BLaER1 treated with 17β-estradiol and CSF1 and Interleukin-3, amounts not matched to agents 10 nM and 100 nM (cell line): ENCODE measurements at regions not wholly inside any gene's neighbourhood (a gene's known extent, or its start where the extent isn't known, plus 50 kb on each side); places are given as distances from the start of the nearest gene placed in this dataset.

Experiments
- H3K27ac ChIP-seq, 11 experiments: shearing (Covaris generic); formaldehyde crosslinking; 2 replicates each; pipeline ENCODE4 v1.8.1; 2022
- H3K27me3 ChIP-seq, 11 experiments: shearing (Covaris generic); formaldehyde crosslinking; 2 replicates each; pipeline ENCODE4 v1.8.1; 2022
- H3K36me3 ChIP-seq, 11 experiments: shearing (Covaris generic); formaldehyde crosslinking; 2 replicates each; pipeline ENCODE4 v1.8.1; 2022
- H3K4me1 ChIP-seq, 10 experiments: shearing (Covaris generic); formaldehyde crosslinking; 2 replicates each; pipeline ENCODE4 v1.8.1; 2022
- H3K4me2 ChIP-seq, 11 experiments: shearing (Covaris generic); formaldehyde crosslinking; 2 replicates each; pipeline ENCODE4 v1.8.1; 2022
- H3K4me3 ChIP-seq, 10 experiments: shearing (Covaris generic); formaldehyde crosslinking; 2 replicates each; pipeline ENCODE4 v1.8.1; 2022
- H3K9ac ChIP-seq, 11 experiments: shearing (Covaris generic); formaldehyde crosslinking; 2 replicates each; pipeline ENCODE4 v1.8.1; 2022
- H3K9me3 ChIP-seq, 11 experiments: shearing (Covaris generic); formaldehyde crosslinking; replicated peaks in 1 of 11; 2 replicates each; pipeline ENCODE4 v1.8.1; 2022
- H4K20me1 ChIP-seq, 11 experiments: shearing (Covaris generic); formaldehyde crosslinking; 2 replicates each; pipeline ENCODE4 v1.8.1; 2022
- Cebpa-rat ChIP-seq, 11 experiments: shearing (Covaris generic); IDR thresholded peaks; 2 replicates each; pipeline ENCODE4 v1.8.1; 2022

- Histone ChIP-seq H3K4me1 (no peaks in the 10 kb centered on the region), H3K36me3 (no peaks in the 10 kb centered on the region), H3K27me3 (no peaks in the 10 kb centered on the region), H3K9ac (no peak overlapping the region), H3K4me2 (no peak overlapping the region), H4K20me1 (no peaks in the 10 kb centered on the region), H3K4me3 (no peak overlapping the region), H3K9me3 (peaks cover 9 to 23% (median 17%) of the 10 kb centered on the region in 11 experiments), H3K27ac (no peak overlapping the region)
- TF ChIP-seq Cebpa-rat (IDR thresholded peaks at IDR 0.05), result no peak
Measured at GRCh38 chr3:87920549-87920948, 138.3 kb downstream of the CGGBP1 start.

- Histone ChIP-seq H3K27me3 (no peaks in the 10 kb centered on the region), H4K20me1 (no peaks in the 10 kb centered on the region), H3K9me3 (no peaks in the 10 kb centered on the region), H3K4me2 (no peak overlapping the region), H3K27ac (no peak overlapping the region), H3K4me1 (no peaks in the 10 kb centered on the region), H3K36me3 (no peaks in the 10 kb centered on the region), H3K9ac (no peak overlapping the region), H3K4me3 (no peak overlapping the region)
- no peak for TF ChIP-seq Cebpa-rat (IDR thresholded peaks at IDR 0.05)
Measured at GRCh38 chr3:87901141-87901540, 157.7 kb downstream of the CGGBP1 start.

GRCh38 chr3:87900061-87900460 is 158.7 kb downstream of the CGGBP1 start:
- no peaks in the 10 kb centered on the region for H3K27me3 ChIP-seq
- TF ChIP-seq Cebpa-rat (IDR thresholded peaks at IDR 0.05), result no peak
- no peaks in the 10 kb centered on the region for H3K36me3 ChIP-seq
- H3K27ac ChIP-seq, result no peak overlapping the region
- no peaks in the 10 kb centered on the region for H4K20me1 ChIP-seq
- no peak overlapping the region for H3K9ac ChIP-seq
- no peak overlapping the region for H3K4me2 ChIP-seq
- no peaks in the 10 kb centered on the region for H3K4me1 ChIP-seq
- H3K9me3 ChIP-seq, result no peaks in the 10 kb centered on the region
- no peak overlapping the region for H3K4me3 ChIP-seq

- no peak overlapping the region for H3K4me3 ChIP-seq
- H3K27ac ChIP-seq, result no peak overlapping the region
- H3K4me1 ChIP-seq, result no peaks in the 10 kb centered on the region
- no peak overlapping the region for H3K9ac ChIP-seq
- H3K4me2 ChIP-seq, result no peak overlapping the region
- H3K9me3 ChIP-seq, result no peaks in the 10 kb centered on the region
- H3K36me3 ChIP-seq, result no peaks in the 10 kb centered on the region
- H4K20me1 ChIP-seq, result no peaks in the 10 kb centered on the region
- TF ChIP-seq Cebpa-rat (IDR thresholded peaks at IDR 0.05), result no peak
- no peaks in the 10 kb centered on the region for H3K27me3 ChIP-seq
Measured at GRCh38 chr3:87898971-87899370, 159.8 kb downstream of the CGGBP1 start.

GRCh38 chr3:87895983-87896382 is 162.8 kb downstream of the CGGBP1 start:
- Histone ChIP-seq H3K4me3 (no peak overlapping the region), H3K27me3 (no peaks in the 10 kb centered on the region), H3K4me1 (no peaks in the 10 kb centered on the region), H3K4me2 (no peak overlapping the region), H3K36me3 (no peaks in the 10 kb centered on the region), H3K27ac (no peak overlapping the region), H4K20me1 (no peaks in the 10 kb centered on the region), H3K9ac (no peak overlapping the region), H3K9me3 (no peaks in the 10 kb centered on the region)
- TF ChIP-seq Cebpa-rat (IDR thresholded peaks at IDR 0.05), result no peak

GRCh38 chr3:87873136-87873535 is 185.7 kb downstream of the CGGBP1 start:
- H3K4me2 ChIP-seq, result no peak overlapping the region
- H3K27ac ChIP-seq, result no peak overlapping the region
- no peak overlapping the region for H3K9ac ChIP-seq
- no peaks in the 10 kb centered on the region for H4K20me1 ChIP-seq
- no peaks in the 10 kb centered on the region for H3K4me1 ChIP-seq
- TF ChIP-seq Cebpa-rat (IDR thresholded peaks at IDR 0.05), result no peak
- no peaks in the 10 kb centered on the region for H3K27me3 ChIP-seq
- no peaks in the 10 kb centered on the region for H3K36me3 ChIP-seq
- no peak overlapping the region for H3K4me3 ChIP-seq
- peaks cover 5 to 32% (median 15%) of the 10 kb centered on the region in 11 experiments; a peak in 18 of 22 replicates for H3K9me3 ChIP-seq

- no peak overlapping the region for H3K4me3 ChIP-seq
- no peaks in the 10 kb centered on the region for H3K4me1 ChIP-seq
- H3K9me3 ChIP-seq, result peaks cover 0 to 19% (median 6%) of the 10 kb centered on the region in 11 experiments; a peak in 11 of 22 replicates
- no peaks in the 10 kb centered on the region for H3K27me3 ChIP-seq
- TF ChIP-seq Cebpa-rat (IDR thresholded peaks at IDR 0.05), result no peak
- H3K9ac ChIP-seq, result no peak overlapping the region
- H3K27ac ChIP-seq, result no peak overlapping the region
- no peaks in the 10 kb centered on the region for H4K20me1 ChIP-seq
- H3K36me3 ChIP-seq, result no peaks in the 10 kb centered on the region
- no peak overlapping the region for H3K4me2 ChIP-seq
Measured at GRCh38 chr3:87867001-87867400, 191.8 kb downstream of the CGGBP1 start.

GRCh38 chr3:87856126-87856525 is 202.7 kb downstream of the CGGBP1 start:
- Histone ChIP-seq H3K4me1 (peaks cover 0 to 19% (median 0%) of the 10 kb centered on the region in 10 experiments; a peak in 7 of 20 replicates), H3K27me3 (no peaks in the 10 kb centered on the region), H3K9me3 (peaks cover 0 to 4% (median 0%) of the 10 kb centered on the region in 11 experiments; a peak in 1 of 22 replicates)

GRCh38 chr3:87855616-87856015 is 203.2 kb downstream of the CGGBP1 start:
- H3K4me3 ChIP-seq, result no peak overlapping the region
- no peaks in the 10 kb centered on the region for H3K36me3 ChIP-seq
- no peaks in the 10 kb centered on the region for H4K20me1 ChIP-seq
- H3K27me3 ChIP-seq, result no peaks in the 10 kb centered on the region
- H3K9me3 ChIP-seq, result peaks cover 0 to 4% (median 0%) of the 10 kb centered on the region in 11 experiments; a peak in 1 of 22 replicates
- H3K4me2 ChIP-seq, result no peak overlapping the region
- H3K27ac ChIP-seq, result no peak overlapping the region
- no peak overlapping the region for H3K9ac ChIP-seq
- no peak for TF ChIP-seq Cebpa-rat (IDR thresholded peaks at IDR 0.05)
- H3K4me1 ChIP-seq, result peaks cover 0 to 19% (median 0%) of the 10 kb centered on the region in 10 experiments; a peak in 7 of 20 replicates

More at GRCh38 chr3:87856126-87856525, 202.7 kb downstream of the CGGBP1 start:
- no peaks in the 10 kb centered on the region for H4K20me1 ChIP-seq
- no peaks in the 10 kb centered on the region for H3K36me3 ChIP-seq
- no peak overlapping the region for H3K4me3 ChIP-seq
- no peak for TF ChIP-seq Cebpa-rat (IDR thresholded peaks at IDR 0.05)
- H3K9ac ChIP-seq, result no peak overlapping the region
- no peak overlapping the region for H3K4me2 ChIP-seq
- H3K27ac ChIP-seq, result no peak overlapping the region

- peaks cover 0 to 4% (median 0%) of the 10 kb centered on the region in 11 experiments; a peak in 1 of 22 replicates for H3K9me3 ChIP-seq
- TF ChIP-seq Cebpa-rat (IDR thresholded peaks at IDR 0.05), result no peak
- H3K36me3 ChIP-seq, result no peaks in the 10 kb centered on the region
- no peak overlapping the region for H3K4me3 ChIP-seq
- H3K27me3 ChIP-seq, result no peaks in the 10 kb centered on the region
- no peaks in the 10 kb centered on the region for H4K20me1 ChIP-seq
- no peak overlapping the region for H3K27ac ChIP-seq
- no peak overlapping the region for H3K4me2 ChIP-seq
- H3K9ac ChIP-seq, result no peak overlapping the region
- peaks cover 0 to 18% (median 0%) of the 10 kb centered on the region in 10 experiments; a peak in 7 of 20 replicates for H3K4me1 ChIP-seq
Measured at GRCh38 chr3:87855211-87855610, 203.6 kb downstream of the CGGBP1 start.
